Middle frontal gyrus (tissue), 1 donor: ENCODE measurements at regions not wholly inside any gene's neighbourhood (a gene's known extent, or its start where the extent isn't known, plus 50 kb on each side); places are given as distances from the start of the nearest gene placed in this dataset.
A peak's percentile ranks its signal among the peaks of the same experiment; 100 is the strongest.
"Not testable (repeated sequence)": the region's sequence is repeated elsewhere in the genome, so short reads cannot be mapped to it uniquely, and the experiment has no call there.

Source experiments
- DNase-seq: peaks from one replicate; pipeline ENCODE4 v3.0.0-alpha.2; 2015; ENCODE audit warnings: low spot score; ENCODE audit errors: extremely low spot score

- no peak for DNase-seq
Observed at GRCh38 chrX:10676235-10676957, 56.0 kb upstream of the MID1 start.

DNA sequence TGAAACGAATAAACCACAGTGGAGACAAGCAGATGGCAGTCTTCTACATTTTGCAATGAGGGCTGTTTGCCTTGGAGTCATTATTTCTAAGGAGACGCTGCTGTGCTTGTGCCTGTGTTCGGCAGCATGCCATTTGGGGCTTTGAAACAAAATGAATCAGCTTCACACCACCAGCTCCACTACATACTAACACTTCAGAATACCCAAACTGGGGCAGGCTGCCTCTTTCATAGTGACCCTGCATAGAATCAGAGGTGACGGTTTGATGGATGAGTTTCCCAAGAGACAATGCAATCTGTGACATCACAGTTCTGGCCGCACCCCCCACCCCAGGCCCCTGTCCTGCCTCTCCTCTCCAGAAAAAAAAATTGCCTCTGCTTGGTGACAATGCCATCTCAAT lies 57.1 kb upstream of the MID1 start:
- no peak for DNase-seq

GRCh38 chrX:10679387-10679786 lies 59.0 kb upstream of the MID1 start:
- no peak for DNase-seq

GRCh38 chrX:10681167-10681566 lies 60.8 kb upstream of the MID1 start:
- no peak for DNase-seq

GRCh38 chrX:10683631-10684030 lies 63.2 kb upstream of the MID1 start:
- not testable (repeated sequence) for DNase-seq

DNA sequence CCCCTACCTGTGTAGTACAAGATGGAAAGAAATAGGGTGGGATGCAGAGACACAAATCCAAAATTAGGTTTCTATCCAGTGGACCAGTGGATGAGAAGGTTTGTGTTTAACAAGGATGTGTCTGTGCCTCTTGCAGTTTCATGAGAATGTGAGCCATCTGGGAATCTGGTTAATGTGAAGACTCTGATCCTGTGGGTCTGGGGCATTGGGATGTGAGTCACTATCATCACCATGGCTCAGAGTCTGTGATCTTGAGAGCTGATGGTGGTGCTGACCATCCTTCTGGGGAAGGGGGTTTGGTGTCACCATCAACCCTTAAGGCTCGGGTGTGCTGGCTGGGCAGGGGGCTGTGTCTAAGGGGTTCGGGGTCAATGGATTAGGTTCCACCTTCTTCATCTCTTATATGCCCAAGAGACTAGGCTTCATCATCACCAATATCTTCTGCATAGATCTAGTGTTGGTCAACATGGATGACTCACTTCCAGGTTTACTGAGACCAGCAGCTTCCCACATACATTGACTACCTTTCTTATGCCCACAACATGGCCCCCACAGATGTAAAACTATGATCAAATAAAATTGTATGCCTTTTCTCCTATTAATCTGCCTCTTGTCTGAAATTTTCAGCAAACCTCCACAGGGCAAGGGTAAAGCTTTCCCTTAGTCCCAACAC lies 65.7 kb upstream of the MID1 start:
- no peak for DNase-seq

DNA sequence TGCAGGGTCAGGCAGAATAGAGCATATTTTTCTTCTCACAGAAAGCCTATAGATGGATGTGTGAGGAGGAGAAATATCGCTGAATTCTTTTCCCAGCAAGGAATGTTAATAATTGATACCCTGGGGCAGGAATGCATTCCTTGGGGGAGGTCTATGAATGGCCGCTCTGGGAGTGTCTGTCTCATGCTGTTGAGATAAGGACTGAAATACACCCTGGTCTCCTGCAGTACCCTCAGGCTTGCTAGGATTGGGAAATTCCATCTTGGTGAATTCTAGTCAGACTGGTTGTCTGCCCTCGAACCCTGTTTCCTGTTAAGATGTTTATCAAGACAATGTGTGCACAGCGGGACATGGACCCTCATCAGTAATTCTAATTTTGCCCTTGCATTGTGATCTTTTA lies 71.4 kb upstream of the MID1 start:
- not testable (repeated sequence) for DNase-seq

DNA sequence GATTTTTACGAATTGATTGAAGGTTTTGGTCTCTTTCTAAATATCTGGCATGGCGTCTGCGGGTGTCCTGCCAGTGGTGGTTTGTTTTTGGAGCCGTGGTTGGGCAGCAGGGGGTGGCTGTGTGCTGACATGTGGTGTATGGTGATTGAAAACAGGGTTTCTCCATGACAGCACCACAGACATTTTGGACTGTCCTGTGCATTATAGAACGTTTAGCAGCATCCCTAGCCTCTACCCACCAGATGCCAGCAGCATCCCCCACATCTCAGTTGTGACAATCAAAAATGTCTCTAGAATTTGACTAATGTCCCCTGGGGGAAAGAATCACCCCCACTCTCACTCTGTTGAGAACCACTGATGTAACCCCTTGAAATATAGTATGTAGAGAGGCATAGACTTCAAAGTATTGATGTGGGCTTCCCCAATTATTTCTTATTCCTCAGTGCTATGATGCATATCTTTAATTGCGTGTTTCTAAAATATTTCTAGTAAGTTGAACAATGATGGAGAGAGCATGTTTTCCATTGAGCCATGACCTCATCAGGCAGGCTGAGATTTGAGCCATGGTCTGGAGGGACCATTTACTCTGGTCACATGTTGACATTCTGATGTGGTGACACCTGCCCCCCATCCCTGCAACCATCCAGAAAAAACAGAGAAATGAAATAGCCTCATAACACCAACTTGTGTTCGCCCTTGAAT lies 77.4 kb upstream of the MID1 start:
- no peak for DNase-seq

GRCh38 chrX:10698318-10698640 lies 77.9 kb upstream of the MID1 start:
- no peak for DNase-seq

GRCh38 chrX:10702031-10702430 lies 81.6 kb upstream of the MID1 start:
- no peak for DNase-seq

- not testable (repeated sequence) for DNase-seq
Observed at GRCh38 chrX:10706342-10706741, 86.0 kb upstream of the MID1 start.

DNA sequence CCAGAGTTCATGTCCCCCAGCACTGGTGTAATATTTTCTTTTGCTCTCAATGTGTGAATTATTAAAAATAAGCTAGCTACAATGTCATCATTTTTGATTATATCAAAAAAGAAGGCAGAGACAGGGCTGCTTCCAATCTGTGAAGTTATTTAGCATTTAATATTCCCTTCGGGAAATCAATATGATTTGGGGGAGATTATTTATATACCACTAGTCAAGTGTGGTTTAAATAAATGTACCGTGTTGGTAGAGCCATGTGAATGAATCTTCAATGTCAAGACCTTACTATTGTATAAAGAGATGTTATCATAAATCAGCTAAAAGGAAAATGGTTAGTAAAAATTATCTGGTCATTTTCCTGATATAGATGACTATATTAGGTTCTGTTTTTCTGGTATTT lies 87.4 kb upstream of the MID1 start:
- DNase-seq = no peak

GRCh38 chrX:10709276-10709675 lies 88.9 kb upstream of the MID1 start:
- no peak for DNase-seq

DNA sequence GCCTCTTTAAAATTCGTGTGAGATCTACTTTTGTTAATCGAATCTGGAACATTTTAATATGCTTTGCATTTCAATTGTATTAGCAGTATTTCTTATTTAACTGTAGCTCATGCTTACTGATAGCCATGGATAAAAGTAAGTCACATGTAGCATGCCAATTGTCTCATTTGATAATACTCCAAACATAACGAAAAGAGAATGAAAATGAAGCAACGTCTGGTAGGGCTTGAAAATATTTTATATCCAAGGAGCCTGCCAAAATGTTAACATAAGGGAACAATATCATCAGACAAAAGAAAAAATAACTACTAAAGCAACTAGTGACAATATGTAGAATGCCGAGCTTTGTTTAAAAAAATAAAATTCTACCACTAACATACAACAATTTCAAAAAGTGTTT lies 94.1 kb upstream of the MID1 start:
- DNase-seq = no peak

DNA sequence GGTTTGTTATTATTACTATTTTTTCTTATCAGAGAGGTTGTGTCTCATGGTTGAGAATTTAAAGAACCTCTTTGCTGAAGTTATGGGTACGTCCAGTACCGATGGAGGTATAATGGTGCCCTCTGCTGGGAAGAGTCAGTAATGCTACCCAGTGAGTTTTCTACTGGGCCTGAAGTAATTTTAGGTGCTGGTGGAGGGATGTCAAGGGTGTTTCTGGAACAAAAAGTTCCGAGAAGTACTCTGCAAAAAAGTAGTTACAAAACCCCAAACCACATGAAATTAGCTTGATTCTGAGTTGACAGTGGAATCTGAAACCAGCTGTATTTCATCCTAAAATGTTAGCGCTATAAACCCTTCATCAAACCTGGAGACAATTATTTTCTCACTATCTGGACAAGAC lies 102.5 kb upstream of the MID1 start:
- peak; percentile 8 for DNase-seq

DNA sequence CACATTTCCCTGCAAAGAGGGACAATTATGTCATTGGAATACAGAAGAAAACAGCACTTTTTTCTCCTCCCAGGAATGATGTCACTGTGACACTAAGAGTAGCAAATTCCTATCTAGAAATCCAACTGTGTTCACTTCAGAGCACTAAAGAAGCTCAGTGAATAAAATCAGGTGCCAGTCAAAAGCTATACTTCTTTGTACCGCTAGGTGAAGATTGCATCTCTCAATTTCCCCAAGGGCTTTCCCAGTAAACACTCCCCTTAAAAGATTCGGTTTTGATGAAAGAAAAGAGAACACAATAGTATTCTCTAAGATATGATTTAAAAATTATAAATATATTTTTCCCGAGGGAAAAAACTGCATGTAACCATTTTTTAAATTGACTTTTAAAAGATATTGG lies 104.7 kb upstream of the MID1 start:
- no peak for DNase-seq

DNA sequence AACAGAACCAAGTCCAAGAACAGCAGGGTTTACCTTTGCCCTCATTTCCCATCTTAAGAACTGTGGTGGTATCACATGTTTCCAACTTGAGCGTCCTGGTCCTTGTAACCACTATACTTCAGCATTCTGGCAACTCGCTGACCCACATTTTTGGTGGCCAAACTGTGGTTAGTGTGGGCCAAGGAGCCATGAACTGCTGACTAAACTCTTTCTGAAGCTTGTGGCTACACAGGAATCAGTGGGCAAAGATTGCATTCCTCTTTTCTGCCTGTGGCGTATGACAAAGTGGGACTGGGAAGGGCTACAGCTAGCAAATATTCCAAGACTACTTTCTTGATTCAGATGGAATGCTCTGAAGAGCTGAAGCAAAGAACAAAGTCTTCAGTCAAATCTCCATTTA lies 106.3 kb upstream of the MID1 start:
- DNase-seq = no peak

DNA sequence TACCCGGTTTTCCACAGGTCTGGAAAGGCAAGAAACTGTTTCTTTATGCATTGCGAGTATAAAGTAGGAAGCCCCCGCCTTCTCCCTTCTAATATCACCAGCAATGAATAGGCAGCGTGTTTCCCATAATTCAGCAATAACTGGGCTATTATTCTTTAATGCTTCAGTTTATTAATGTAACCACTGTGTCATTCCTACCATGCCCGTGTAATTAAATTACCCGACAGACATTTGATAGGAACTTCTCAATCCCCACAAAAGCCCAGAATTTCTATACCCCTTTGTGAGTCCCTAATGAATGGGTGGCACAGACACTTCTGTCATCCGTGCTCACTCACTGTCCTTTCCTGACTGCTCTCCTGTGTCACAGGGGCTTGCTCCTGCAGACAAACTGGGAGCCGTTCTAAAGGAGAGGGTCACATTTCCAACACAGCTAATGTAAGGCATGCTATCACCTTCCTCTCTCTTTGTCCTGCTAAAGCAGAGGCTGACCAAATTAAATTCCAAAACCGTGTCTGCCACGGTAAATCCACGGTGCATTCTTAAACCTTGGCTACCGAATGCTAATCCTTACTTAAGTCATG lies 108.5 kb upstream of the MID1 start:
- no peak for DNase-seq

- DNase-seq = no peak
Observed at GRCh38 chrX:10739426-10739825, 119.0 kb upstream of the MID1 start.

GRCh38 chrX:10741003-10741402 lies 120.6 kb upstream of the MID1 start:
- no peak for DNase-seq

GRCh38 chrX:10741550-10741949 lies 121.2 kb upstream of the MID1 start:
- no peak for DNase-seq

GRCh38 chrX:10743476-10743875 lies 123.1 kb upstream of the MID1 start:
- no peak for DNase-seq
